Panc1 (cell line): ENCODE measurements at regions not wholly inside any gene's neighbourhood (a gene's known extent, or its start where the extent isn't known, plus 50 kb on each side); places are given as distances from the start of the nearest gene placed in this dataset.

Source experiments
- ATAC-seq: fragments of 200-7000 bp; cut with Tn5 transposase; 2 replicates; pipeline ENCODE4 v1.9.1; 2020; ENCODE audit warnings: mild to moderate bottlenecking, moderate library complexity
- BruUV-seq: library from RNA; stranded (reverse); fragments of 400-500 nt; replicated peaks from 2 replicates; lab custom pipeline; 2021; lab: Mats Ljungman, UMichigan
- CTCF ChIA-PET: fragments of 300-600 bp; sonication (Branson Sonifier 250); formaldehyde crosslinking; loops from one replicate; lab custom pipeline; 2022; ENCODE audit warnings: antibody characterized with exemption; lab: Charles Lee
- POLR2A ChIA-PET: fragments of 300-600 bp; sonication (Branson Sonifier 250); formaldehyde crosslinking; loops from one replicate; lab custom pipeline; 2022; ENCODE audit warnings: antibody characterized with exemption; lab: Charles Lee
- DNase-seq: peaks from one replicate; pipeline ENCODE4 v3.0.0-alpha.2; 2010; ENCODE audit warnings: low read depth, low spot score
- H3K27ac ChIP-seq: 2 replicates; pipeline ENCODE4 v1.5.1; 2011; ENCODE audit warnings: mild to moderate bottlenecking, low read length, inconsistent platforms
- H3K27me3 ChIP-seq: fragments of 200-500 bp; sonication (Bioruptor generic); 2 replicates; pipeline ENCODE4 v1.6.0; 2014; ENCODE audit warnings: low read length, inconsistent platforms; ENCODE audit not compliant: control insufficient read depth, insufficient read depth
- H3K36me3 ChIP-seq: fragments of 200-500 bp; sonication (Bioruptor generic); 2 replicates; pipeline ENCODE4 v1.5.1; 2014; ENCODE audit warnings: inconsistent platforms, mild to moderate bottlenecking, low read length, moderate library complexity; ENCODE audit not compliant: control insufficient read depth, insufficient read depth
- H3K4me1 ChIP-seq: 2 replicates; pipeline ENCODE4 v1.5.1; 2011; ENCODE audit warnings: inconsistent platforms, mild to moderate bottlenecking, low read length, moderate library complexity; ENCODE audit not compliant: control insufficient read depth, insufficient read depth
- H3K4me3 ChIP-seq, 2 experiments: 2 replicates each; pipeline ENCODE4 v1.5.1; 2011 to 2012; ENCODE audit warnings: low read depth in 2 of 2, low read length in 2 of 2, mild to moderate bottlenecking in 2 of 2, inconsistent platforms in 1 of 2, moderate library complexity in 1 of 2
- H3K9me3 ChIP-seq: fragments of 200-500 bp; sonication (Bioruptor generic); 2 replicates; pipeline ENCODE4 v1.5.1; 2014; ENCODE audit warnings: low read depth, mild to moderate bottlenecking, inconsistent platforms, low read length, moderate library complexity; ENCODE audit not compliant: control insufficient read depth, insufficient read depth
- POLR2AphosphoS5 ChIP-seq: IDR thresholded peaks from 2 replicates; pipeline ENCODE4 v1.6.1; 2012; ENCODE audit warnings: mild to moderate bottlenecking, low read depth, low read length, moderate library complexity
- REST ChIP-seq, 2 experiments: IDR thresholded peaks; 2 replicates each; pipeline ENCODE4 v1.6.1; 2011 to 2012; ENCODE audit warnings: low read depth in 2 of 2, control low read depth in 1 of 2, low read length in 1 of 2, mild to moderate bottlenecking in 1 of 2, moderate library complexity in 1 of 2; ENCODE audit not compliant: insufficient read depth in 1 of 2
- SIN3A ChIP-seq: IDR thresholded peaks from 2 replicates; pipeline ENCODE4 v1.6.1; 2012; ENCODE audit warnings: low read depth, mild to moderate bottlenecking, low read length, moderate library complexity, borderline replicate concordance; ENCODE audit not compliant: insufficient read depth
- TCF7L2 ChIP-seq: IDR thresholded peaks from 2 replicates; pipeline ENCODE4 v1.6.1; 2011; ENCODE audit warnings: mild to moderate bottlenecking, low read depth, low read length, inconsistent platforms
- in situ Hi-C: cut with HindIII; loops from 2 replicates; pipeline ENCODE4 v1.10.0; 2016; ENCODE audit warnings: low sequenced_read_pairs, low pct_unique_long_range_greater_than_20kb
- intact Hi-C: fragments of 100-400 bp; cut with micrococcal nuclease; formaldehyde crosslinking; loops from one replicate; pipeline ENCODE4 v1.10.0; 2022; ENCODE audit not compliant: unreplicated experiment
- TF ChIP-seq, protein P1 (sequence below): fragments of 450-650 bp; IDR thresholded peaks from 2 replicates; pipeline ENCODE4 v1.5.1; 2017; ENCODE audit warnings: mild to moderate bottlenecking

- DNase-seq (no peak), ATAC-seq (no peak)
- no TSS peak for BruUV-seq
- in situ Hi-C loops (no loop called here), intact Hi-C loops (no loop called here)
- Histone ChIP-seq H3K4me3 (no peak overlapping the region), H3K27me3 (no peaks in the 10 kb centered on the region), H3K4me1 (no peaks in the 10 kb centered on the region), H3K27ac (no peak overlapping the region), H3K9me3 (peaks cover 6% of the 10 kb centered on the region; the same call in 1 of the 2 replicates), H3K36me3 (no peaks in the 10 kb centered on the region)
- POLR2A ChIA-PET, result no interaction called here
- CTCF ChIA-PET, result no interaction called here
- no peak for TF ChIP-seq REST (IDR thresholded peaks at IDR 0.05; ENCODE audit: insufficient read depth in 1 of 2, low read depth in 2 of 2, low read length in 1 of 2)
- TF ChIP-seq TCF7L2, result no peak
- TF ChIP-seq POLR2AphosphoS5, result no peak
- TF ChIP-seq, protein P1, sequence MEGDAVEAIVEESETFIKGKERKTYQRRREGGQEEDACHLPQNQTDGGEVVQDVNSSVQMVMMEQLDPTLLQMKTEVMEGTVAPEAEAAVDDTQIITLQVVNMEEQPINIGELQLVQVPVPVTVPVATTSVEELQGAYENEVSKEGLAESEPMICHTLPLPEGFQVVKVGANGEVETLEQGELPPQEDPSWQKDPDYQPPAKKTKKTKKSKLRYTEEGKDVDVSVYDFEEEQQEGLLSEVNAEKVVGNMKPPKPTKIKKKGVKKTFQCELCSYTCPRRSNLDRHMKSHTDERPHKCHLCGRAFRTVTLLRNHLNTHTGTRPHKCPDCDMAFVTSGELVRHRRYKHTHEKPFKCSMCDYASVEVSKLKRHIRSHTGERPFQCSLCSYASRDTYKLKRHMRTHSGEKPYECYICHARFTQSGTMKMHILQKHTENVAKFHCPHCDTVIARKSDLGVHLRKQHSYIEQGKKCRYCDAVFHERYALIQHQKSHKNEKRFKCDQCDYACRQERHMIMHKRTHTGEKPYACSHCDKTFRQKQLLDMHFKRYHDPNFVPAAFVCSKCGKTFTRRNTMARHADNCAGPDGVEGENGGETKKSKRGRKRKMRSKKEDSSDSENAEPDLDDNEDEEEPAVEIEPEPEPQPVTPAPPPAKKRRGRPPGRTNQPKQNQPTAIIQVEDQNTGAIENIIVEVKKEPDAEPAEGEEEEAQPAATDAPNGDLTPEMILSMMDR, result no peak
- TF ChIP-seq SIN3A, result no peak
Observed at GRCh38 chr15:49709646-49710214, 88.9 kb downstream of the DTWD1 start.

DNA sequence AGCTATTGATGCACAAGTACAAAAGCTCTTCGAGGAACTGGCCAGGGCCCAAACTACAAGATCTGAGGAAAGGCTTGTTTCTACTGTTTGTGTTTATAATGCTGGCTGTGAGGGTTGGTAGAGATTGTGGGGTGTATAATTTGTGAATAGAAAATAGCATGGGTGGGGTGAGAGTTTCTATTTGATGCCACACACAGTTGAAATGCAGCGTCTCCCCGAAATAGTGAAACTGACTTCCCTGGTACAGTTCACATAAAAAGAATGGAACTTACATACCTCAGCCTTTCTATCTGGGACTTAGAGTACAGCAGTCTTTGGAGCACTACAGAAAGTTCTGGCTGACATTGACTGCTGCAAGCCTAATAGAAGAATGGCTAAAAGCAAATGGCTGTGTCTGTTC, 91.3 kb downstream of the DTWD1 start:
- in situ Hi-C loops, result no loop called here
- ATAC-seq (no peak), DNase-seq (no peak)
- CTCF ChIA-PET, result no interaction called here
- TF ChIP-seq REST (IDR thresholded peaks at IDR 0.05; ENCODE audit: insufficient read depth in 1 of 2, low read depth in 2 of 2, low read length in 1 of 2) (no peak), SIN3A (no peak), TCF7L2 (no peak), POLR2AphosphoS5 (no peak)
- TF ChIP-seq, protein P1, result no peak
- intact Hi-C loops, result no loop called here
- no peaks in the 10 kb centered on the region for H3K27me3 ChIP-seq
- no peaks in the 10 kb centered on the region for H3K4me1 ChIP-seq
- no peak overlapping the region for H3K27ac ChIP-seq
- BruUV-seq, result no TSS peak
- POLR2A ChIA-PET, result no interaction called here
- H3K9me3 ChIP-seq, result peaks cover 6% of the 10 kb centered on the region; the same call in 1 of the 2 replicates
- H3K4me3 ChIP-seq, result no peak overlapping the region
- H3K36me3 ChIP-seq, result no peaks in the 10 kb centered on the region
